AG09319 (cell line): ENCODE measurements at regions not wholly inside any gene's neighbourhood (a gene's known extent, or its start where the extent isn't known, plus 50 kb on each side); places are given as distances from the start of the nearest gene placed in this dataset.

Source experiments
- DNase-seq: peaks from one replicate; pipeline ENCODE4 v3.0.0-alpha.2; 2010; ENCODE audit warnings: low read depth; ENCODE audit errors: extremely low read depth
- CTCF ChIP-seq: IDR thresholded peaks from 2 replicates; pipeline ENCODE4 v1.5.1; 2011; ENCODE audit warnings: low read depth, mild to moderate bottlenecking, inconsistent platforms, low read length, moderate library complexity

GRCh38 chr3:966341-966740 lies 126.5 kb upstream of the CNTN6 start:
- no peak for DNase-seq
- no peak for TF ChIP-seq CTCF

DNA sequence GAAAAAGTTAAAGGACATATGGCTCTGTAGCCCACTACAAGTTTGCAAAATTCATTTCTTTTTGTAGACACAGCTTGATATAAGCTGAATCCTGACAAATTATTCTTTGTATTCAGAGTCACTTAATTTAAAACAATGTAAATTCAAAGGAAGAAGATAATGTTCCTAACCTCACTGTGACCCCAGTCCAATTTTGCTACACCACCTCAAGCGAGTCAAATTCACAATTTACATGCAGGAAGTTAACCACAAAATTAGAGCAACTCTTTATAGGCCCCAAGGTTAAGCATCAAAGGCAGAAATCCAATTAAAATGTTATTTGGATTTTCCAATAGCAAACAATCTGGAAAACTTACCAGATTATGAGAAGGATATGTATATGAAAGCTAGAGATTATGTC lies 119.5 kb upstream of the CNTN6 start:
- no peak for TF ChIP-seq CTCF
- DNase-seq, result no peak

- TF ChIP-seq CTCF, result no peak
- no peak for DNase-seq
Measured at GRCh38 chr3:976006-976405, 116.8 kb upstream of the CNTN6 start.

DNA sequence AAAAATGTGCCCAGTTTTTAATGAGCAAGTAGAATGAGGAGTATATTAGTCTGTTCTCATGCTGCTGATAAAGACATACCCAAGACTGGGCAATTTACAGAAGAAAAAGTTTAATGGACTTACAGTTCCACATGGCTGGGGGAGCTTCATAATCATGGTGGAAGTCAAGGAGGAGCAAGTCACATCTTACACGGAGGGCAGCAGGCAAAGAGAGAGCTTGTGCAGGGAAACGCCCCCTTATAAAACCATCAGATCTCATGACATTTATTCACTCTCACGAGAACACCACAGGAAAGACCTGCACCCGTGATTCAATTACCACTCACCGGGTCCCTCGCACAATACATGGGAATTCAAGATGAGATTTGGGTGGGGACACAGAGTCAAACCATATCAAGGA lies 111.7 kb upstream of the CNTN6 start:
- DNase-seq, result no peak
- no peak for TF ChIP-seq CTCF

GRCh38 chr3:988785-989184 lies 104.0 kb upstream of the CNTN6 start:
- no peak for DNase-seq
- no peak for TF ChIP-seq CTCF

GRCh38 chr3:992871-993270 lies 100.0 kb upstream of the CNTN6 start:
- TF ChIP-seq CTCF, result no peak
- DNase-seq, result no peak

- TF ChIP-seq CTCF, result no peak
- DNase-seq, result no peak
Measured at GRCh38 chr3:1002010-1002409, 90.8 kb upstream of the CNTN6 start.
